ENCODE measurements at regions not wholly inside any gene's neighbourhood (a gene's known extent, or its start where the extent isn't known, plus 50 kb on each side); places are given as distances from the start of the nearest gene placed in this dataset.

DNA sequence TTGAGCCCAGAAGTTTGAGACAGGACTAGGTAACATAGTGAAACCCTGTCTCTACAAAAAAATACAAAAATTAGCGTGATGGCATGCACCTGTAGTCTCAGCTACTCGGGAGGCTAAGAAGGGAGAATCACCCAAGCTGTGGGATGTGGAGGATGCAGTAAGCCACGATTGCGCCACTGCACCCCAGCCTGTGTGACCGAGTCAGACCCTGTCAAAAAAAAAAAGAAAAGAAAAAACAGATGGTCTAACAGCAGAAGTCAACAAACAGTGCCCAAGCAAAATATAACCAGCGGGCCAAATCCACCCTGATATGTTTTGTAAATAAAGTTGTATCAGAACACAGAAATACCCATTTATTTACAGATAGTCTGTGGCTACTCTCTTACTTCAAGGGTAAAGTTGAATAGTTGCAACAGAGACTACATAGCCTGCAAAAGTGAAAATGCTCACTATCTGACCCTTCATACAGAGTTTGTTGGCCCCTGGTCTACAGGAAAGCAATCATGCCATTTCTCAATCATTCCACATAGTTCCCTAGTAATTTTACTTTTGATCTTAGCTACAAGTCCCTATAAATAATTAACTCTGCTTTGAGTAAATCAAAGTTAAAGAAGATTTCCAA is 383.7 kb downstream of the TLE1 start:
- H3K4me3 ChIP-seq, result no peak overlapping the region
- no peaks in the 10 kb centered on the region for H3K79me2 ChIP-seq
- TF ChIP-seq EZH2phosphoT487 (IDR thresholded peaks at IDR 0.05; ENCODE audit: low read depth, severe bottlenecking, unreplicated experiment), result no peak
- no peak for TF ChIP-seq EZH2 (IDR thresholded peaks at IDR 0.05; ENCODE audit: borderline replicate concordance)
- TF ChIP-seq, protein P1, sequence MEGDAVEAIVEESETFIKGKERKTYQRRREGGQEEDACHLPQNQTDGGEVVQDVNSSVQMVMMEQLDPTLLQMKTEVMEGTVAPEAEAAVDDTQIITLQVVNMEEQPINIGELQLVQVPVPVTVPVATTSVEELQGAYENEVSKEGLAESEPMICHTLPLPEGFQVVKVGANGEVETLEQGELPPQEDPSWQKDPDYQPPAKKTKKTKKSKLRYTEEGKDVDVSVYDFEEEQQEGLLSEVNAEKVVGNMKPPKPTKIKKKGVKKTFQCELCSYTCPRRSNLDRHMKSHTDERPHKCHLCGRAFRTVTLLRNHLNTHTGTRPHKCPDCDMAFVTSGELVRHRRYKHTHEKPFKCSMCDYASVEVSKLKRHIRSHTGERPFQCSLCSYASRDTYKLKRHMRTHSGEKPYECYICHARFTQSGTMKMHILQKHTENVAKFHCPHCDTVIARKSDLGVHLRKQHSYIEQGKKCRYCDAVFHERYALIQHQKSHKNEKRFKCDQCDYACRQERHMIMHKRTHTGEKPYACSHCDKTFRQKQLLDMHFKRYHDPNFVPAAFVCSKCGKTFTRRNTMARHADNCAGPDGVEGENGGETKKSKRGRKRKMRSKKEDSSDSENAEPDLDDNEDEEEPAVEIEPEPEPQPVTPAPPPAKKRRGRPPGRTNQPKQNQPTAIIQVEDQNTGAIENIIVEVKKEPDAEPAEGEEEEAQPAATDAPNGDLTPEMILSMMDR (IDR thresholded peaks at IDR 0.05; ENCODE audit: poor library complexity), result no peak

DNA sequence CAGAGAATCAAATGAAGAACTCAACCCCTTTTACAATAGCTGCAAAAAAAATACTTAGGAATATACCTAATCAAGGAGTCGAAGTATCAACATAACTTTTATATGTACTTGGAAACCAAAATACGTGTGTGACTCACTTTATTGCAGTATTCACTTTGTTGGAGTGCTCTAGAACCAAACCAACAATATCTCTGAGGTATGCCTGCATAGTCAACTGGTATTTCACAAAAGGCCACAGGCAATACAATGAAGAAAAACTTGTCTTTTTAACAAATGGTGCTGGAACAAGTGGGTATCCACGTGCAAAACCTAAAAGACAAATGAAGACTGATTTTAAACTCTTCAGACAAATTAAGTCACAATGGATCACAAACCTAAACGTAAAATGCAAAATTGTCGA is 385.7 kb downstream of the TLE1 start:
- no peak for DNase-seq (ENCODE audit: low spot score)
- WGBS (ENCODE audit: low lambda C conversion rate, missing lambda C conversion rate), result 84% methylated on average over 5 of the region's 5 CpGs
- Histone ChIP-seq H3K9me3 (ENCODE audit: low read depth) (peaks cover 8% of the 10 kb centered on the region), H3K36me3 (replicated peaks; ENCODE audit: insufficient read depth, low read depth) (no peaks in the 10 kb centered on the region), H3K27me3 (no peaks in the 10 kb centered on the region), H4K20me1 (ENCODE audit: insufficient read depth, poor library complexity, severe bottlenecking) (no peaks in the 10 kb centered on the region), H3K4me2 (no peak overlapping the region), H3K27ac (no peak overlapping the region), H3K4me1 (ENCODE audit: insufficient read depth) (no peaks in the 10 kb centered on the region), H2AFZ (no peak overlapping the region), H3K9me2 (replicated peaks; ENCODE audit: insufficient read depth) (no peaks in the 10 kb centered on the region), H3K79me2 (no peaks in the 10 kb centered on the region), H3K4me3 (no peak overlapping the region)
- TF ChIP-seq EZH2phosphoT487 (IDR thresholded peaks at IDR 0.05; ENCODE audit: low read depth, severe bottlenecking, unreplicated experiment) (no peak), EZH2 (IDR thresholded peaks at IDR 0.05; ENCODE audit: borderline replicate concordance) (no peak)
- TF ChIP-seq, protein P1 (IDR thresholded peaks at IDR 0.05; ENCODE audit: poor library complexity), result no peak

More for the DNA sequence above, 383.7 kb downstream of the TLE1 start:
- WGBS (ENCODE audit: low lambda C conversion rate, missing lambda C conversion rate), result 91% methylated on average over 6 of the region's 6 CpGs
- no peaks in the 10 kb centered on the region for H3K9me3 ChIP-seq (ENCODE audit: low read depth)
- H3K27ac ChIP-seq, result no peak overlapping the region
- H3K4me1 ChIP-seq (ENCODE audit: insufficient read depth), result no peaks in the 10 kb centered on the region
- DNase-seq (ENCODE audit: low spot score), result no peak
- no peaks in the 10 kb centered on the region for H3K9me2 ChIP-seq (replicated peaks; ENCODE audit: insufficient read depth)
- H4K20me1 ChIP-seq (ENCODE audit: insufficient read depth, poor library complexity, severe bottlenecking), result no peaks in the 10 kb centered on the region
- H3K36me3 ChIP-seq (replicated peaks; ENCODE audit: insufficient read depth, low read depth), result no peaks in the 10 kb centered on the region
- H3K4me2 ChIP-seq, result no peak overlapping the region
- H3K27me3 ChIP-seq, result no peaks in the 10 kb centered on the region
- no peak overlapping the region for H2AFZ ChIP-seq

DNA sequence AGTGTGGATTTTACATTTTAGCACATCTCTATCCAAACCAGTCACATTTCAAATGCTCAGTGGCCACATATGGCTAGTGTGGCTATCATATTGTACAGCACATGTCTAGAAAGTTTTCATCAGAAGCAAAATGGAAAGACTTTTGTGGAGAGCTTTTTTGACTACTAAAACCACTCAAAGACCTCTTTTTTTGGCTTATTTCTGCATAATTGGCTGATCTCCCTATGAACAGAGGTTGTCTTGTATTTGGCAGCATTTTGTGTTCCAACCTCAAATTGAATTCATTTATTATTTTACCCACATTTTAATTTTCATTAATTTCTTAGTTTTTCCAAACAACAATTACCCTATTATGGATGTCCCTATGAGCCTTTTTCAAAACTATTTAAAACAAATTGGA is 395.7 kb downstream of the TLE1 start:
- H2AFZ ChIP-seq, result no peak overlapping the region
- TF ChIP-seq EZH2 (IDR thresholded peaks at IDR 0.05; ENCODE audit: borderline replicate concordance) (no peak), EZH2phosphoT487 (IDR thresholded peaks at IDR 0.05; ENCODE audit: low read depth, severe bottlenecking, unreplicated experiment) (no peak)
- TF ChIP-seq, protein P1 (IDR thresholded peaks at IDR 0.05; ENCODE audit: poor library complexity), result no peak
- no peaks in the 10 kb centered on the region for H3K4me1 ChIP-seq (ENCODE audit: insufficient read depth)
- no peaks in the 10 kb centered on the region for H3K9me2 ChIP-seq (replicated peaks; ENCODE audit: insufficient read depth)
- H3K4me2 ChIP-seq, result no peak overlapping the region
- no peaks in the 10 kb centered on the region for H4K20me1 ChIP-seq (ENCODE audit: insufficient read depth, poor library complexity, severe bottlenecking)
- H3K9me3 ChIP-seq (ENCODE audit: low read depth), result no peaks in the 10 kb centered on the region
- H3K36me3 ChIP-seq (replicated peaks; ENCODE audit: insufficient read depth, low read depth), result no peaks in the 10 kb centered on the region
- H3K27ac ChIP-seq, result no peak overlapping the region
- H3K79me2 ChIP-seq, result no peaks in the 10 kb centered on the region
- no peak overlapping the region for H3K4me3 ChIP-seq
- no peaks in the 10 kb centered on the region for H3K27me3 ChIP-seq
- DNase-seq (ENCODE audit: low spot score), result no peak

All from hepatocyte (in vitro differentiated cells).